ENCODE measurements at regions not wholly inside any gene's neighbourhood (a gene's known extent, or its start where the extent isn't known, plus 50 kb on each side); places are given as distances from the start of the nearest gene placed in this dataset.

DNA sequence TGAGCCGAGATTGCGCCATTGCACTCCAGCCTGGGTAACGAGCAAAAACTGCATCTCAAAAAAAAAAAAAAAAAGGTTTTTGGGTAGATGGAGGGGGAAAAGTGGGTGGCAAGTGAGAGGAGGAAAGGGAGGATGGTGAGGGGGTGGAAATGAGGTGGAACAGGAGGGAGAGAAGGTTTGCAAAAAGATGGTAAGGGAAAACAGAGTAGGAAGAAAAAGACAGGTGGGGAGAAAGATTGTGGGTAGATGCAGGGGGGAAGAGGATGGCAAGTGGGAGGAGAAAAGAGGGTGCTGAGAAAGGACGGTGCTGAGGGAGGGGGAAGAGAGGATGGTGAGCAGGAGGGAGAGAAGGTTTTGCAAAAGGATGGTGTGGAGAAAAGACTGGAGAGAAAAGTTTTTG, 57.8 kb upstream of the C1QTNF9B start:
- Mint-ChIP-seq H3K27me3 (no peaks in the 10 kb centered on the region), H3K4me1 (ENCODE audit: low read depth) (no peaks in the 10 kb centered on the region), H3K9me3 (no peaks in the 10 kb centered on the region), H3K27ac (no peak overlapping the region), H3K36me3 (ENCODE audit: low read depth) (no peaks in the 10 kb centered on the region), H3K4me3 (no peak overlapping the region)
- POLR2A ChIA-PET: no interaction called here
- no peak for ATAC-seq (ENCODE audit: poor library complexity)
- CTCF ChIA-PET: no interaction called here
- Histone ChIP-seq H3K27me3 (ENCODE audit: control insufficient read depth in 1 of 2, insufficient read depth in 2 of 2, low read length in 2 of 2) (peaks cover 0 to 3% of the 10 kb centered on the region in 2 experiments), H3K9me3 (ENCODE audit: control insufficient read depth in 1 of 2, insufficient read depth in 1 of 2, low read length in 2 of 2) (no peaks in the 10 kb centered on the region), H3K4me1 (ENCODE audit: insufficient read depth, low read length) (no peaks in the 10 kb centered on the region), H3K27ac (ENCODE audit: low read depth in 1 of 2, low read length in 2 of 2) (no peak overlapping the region), H3K4me3 (ENCODE audit: low read length) (no peak overlapping the region), H3K36me3 (ENCODE audit: insufficient read depth, low read length) (no peaks in the 10 kb centered on the region)
- intact Hi-C loops (cut with DNase I, micrococcal nuclease): no loop called here
- DNase-seq: no peak
- no peak for TF ChIP-seq CTCF (IDR thresholded peaks at IDR 0.05)

GRCh38 chr13:23956106-23956505, 58.8 kb upstream of the C1QTNF9B start:
- no peak for TF ChIP-seq CTCF (IDR thresholded peaks at IDR 0.05)
- intact Hi-C loops (cut with DNase I, micrococcal nuclease): no loop called here
- Histone ChIP-seq H3K4me3 (ENCODE audit: low read length) (no peak overlapping the region), H3K27ac (ENCODE audit: low read depth in 1 of 2, low read length in 2 of 2) (no peak overlapping the region), H3K27me3 (ENCODE audit: control insufficient read depth in 1 of 2, insufficient read depth in 2 of 2, low read length in 2 of 2) (peaks cover 0 to 3% of the 10 kb centered on the region in 2 experiments), H3K4me1 (ENCODE audit: insufficient read depth, low read length) (no peaks in the 10 kb centered on the region), H3K36me3 (ENCODE audit: insufficient read depth, low read length) (no peaks in the 10 kb centered on the region), H3K9me3 (ENCODE audit: control insufficient read depth in 1 of 2, insufficient read depth in 1 of 2, low read length in 2 of 2) (no peaks in the 10 kb centered on the region)
- Mint-ChIP-seq H3K36me3 (ENCODE audit: low read depth) (no peaks in the 10 kb centered on the region), H3K9me3 (no peaks in the 10 kb centered on the region), H3K27me3 (no peaks in the 10 kb centered on the region), H3K4me3 (no peak overlapping the region), H3K4me1 (ENCODE audit: low read depth) (no peaks in the 10 kb centered on the region), H3K27ac (no peak overlapping the region)
- CTCF ChIA-PET: no interaction called here
- POLR2A ChIA-PET: no interaction called here
- ATAC-seq (ENCODE audit: poor library complexity) (no peak), DNase-seq (no peak)

GRCh38 chr13:23957981-23958380, 60.7 kb upstream of the C1QTNF9B start:
- ChIA-PET CTCF (interaction anchor here (0.6 kb wide), 1 partner anchor 575 kb away, joined by 3 read pairs; no protein-coding TSS in a partner anchor), POLR2A (no interaction called here)
- no peak overlapping the region for H3K4me3 ChIP-seq (ENCODE audit: low read length)
- Mint-ChIP-seq H3K9me3 (no peaks in the 10 kb centered on the region), H3K4me3 (no peak overlapping the region), H3K27me3 (no peaks in the 10 kb centered on the region), H3K36me3 (ENCODE audit: low read depth) (no peaks in the 10 kb centered on the region), H3K4me1 (ENCODE audit: low read depth) (no peaks in the 10 kb centered on the region), H3K27ac (no peak overlapping the region)
- DNase-seq (no peak), ATAC-seq (ENCODE audit: poor library complexity) (no peak)
- no peaks in the 10 kb centered on the region for H3K4me1 ChIP-seq (ENCODE audit: insufficient read depth, low read length)
- H3K27me3 ChIP-seq (ENCODE audit: control insufficient read depth in 1 of 2, insufficient read depth in 2 of 2, low read length in 2 of 2): peaks cover 0 to 3% of the 10 kb centered on the region in 2 experiments
- no peaks in the 10 kb centered on the region for H3K9me3 ChIP-seq (ENCODE audit: control insufficient read depth in 1 of 2, insufficient read depth in 1 of 2, low read length in 2 of 2)
- no peaks in the 10 kb centered on the region for H3K36me3 ChIP-seq (ENCODE audit: insufficient read depth, low read length)
- no peak for TF ChIP-seq CTCF (IDR thresholded peaks at IDR 0.05)
- H3K27ac ChIP-seq (ENCODE audit: low read depth in 1 of 2, low read length in 2 of 2): no peak overlapping the region
- intact Hi-C loops (cut with DNase I, micrococcal nuclease): no loop called here

Data from CD4-positive, alpha-beta T cell (primary cell).